Osteocyte (in vitro differentiated cells): ENCODE measurements at regions not wholly inside any gene's neighbourhood (a gene's known extent, or its start where the extent isn't known, plus 50 kb on each side); places are given as distances from the start of the nearest gene placed in this dataset.

ENCODE experiments used
- DNase-seq: peaks from one replicate; pipeline ENCODE4 v3.0.0; 2021; ENCODE audit warnings: mixed read lengths; ENCODE audit not compliant: unreplicated experiment; ENCODE audit errors: extremely low spot score
- H3K27ac Mint-ChIP-seq: one replicate; pipeline ENCODE4 v1.8.0; 2021; ENCODE audit warnings: mild to moderate bottlenecking, mixed read lengths; ENCODE audit not compliant: unreplicated experiment
- H3K27me3 Mint-ChIP-seq: one replicate; pipeline ENCODE4 v1.8.0; 2021; ENCODE audit warnings: mixed read lengths; ENCODE audit not compliant: unreplicated experiment
- H3K36me3 Mint-ChIP-seq: one replicate; pipeline ENCODE4 v1.8.0; 2021; ENCODE audit warnings: mixed read lengths; ENCODE audit not compliant: unreplicated experiment
- H3K4me1 Mint-ChIP-seq: one replicate; pipeline ENCODE4 v1.8.0; 2021; ENCODE audit warnings: mixed read lengths; ENCODE audit not compliant: unreplicated experiment
- H3K4me3 Mint-ChIP-seq: one replicate; pipeline ENCODE4 v1.8.0; 2021; ENCODE audit warnings: mild to moderate bottlenecking, moderate library complexity, mixed read lengths; ENCODE audit not compliant: unreplicated experiment
- H3K9me3 Mint-ChIP-seq: one replicate; pipeline ENCODE4 v1.8.0; 2021; ENCODE audit warnings: mixed read lengths; ENCODE audit not compliant: unreplicated experiment
- CTCF ChIP-seq: fragments of 200-600 bp; sonication (generic); IDR thresholded peaks from 2 replicates; pipeline ENCODE4 v1.5.0; 2021; ENCODE audit warnings: antibody characterized with exemption, mild to moderate bottlenecking, moderate library complexity

DNA sequence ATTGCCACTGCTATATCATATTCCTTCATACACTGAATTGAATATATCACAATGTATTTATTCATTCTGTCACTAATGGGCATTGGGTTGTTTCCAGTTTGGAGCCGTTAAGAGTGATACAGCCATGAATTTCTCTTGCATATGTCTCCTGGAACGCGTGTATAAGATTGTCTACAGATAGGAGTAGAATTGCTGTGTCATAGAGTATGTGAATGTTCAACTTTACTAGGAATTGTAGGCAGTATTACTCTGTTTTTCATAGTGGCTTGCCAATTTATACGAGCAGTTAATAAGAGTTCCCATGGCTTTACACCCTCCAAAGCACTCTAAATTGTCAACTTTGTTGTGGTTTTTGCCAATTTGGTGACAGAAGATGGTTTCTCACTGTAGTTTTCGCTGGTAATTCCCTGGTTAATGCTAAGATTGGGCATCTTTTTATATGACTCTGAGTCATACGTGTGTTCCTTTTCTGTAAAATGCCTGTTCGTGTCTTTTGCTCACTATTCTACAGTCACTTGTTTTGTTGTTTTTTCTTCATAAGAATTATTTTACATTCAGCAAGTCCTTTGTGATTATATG, 136.1 kb upstream of the LIPC start:
- Mint-ChIP-seq H3K9me3 (peaks cover 14% of the 10 kb centered on the region), H3K27ac (no peak overlapping the region), H3K4me1 (peaks cover 6% of the 10 kb centered on the region), H3K36me3 (peaks cover 4% of the 10 kb centered on the region), H3K27me3 (peaks cover 10% of the 10 kb centered on the region), H3K4me3 (no peak overlapping the region)
- no peak for TF ChIP-seq CTCF
- no peak for DNase-seq

GRCh38 chr15:58296276-58296675, 135.5 kb upstream of the LIPC start:
- peaks cover 10% of the 10 kb centered on the region for H3K27me3 Mint-ChIP-seq
- DNase-seq: no peak
- peaks cover 14% of the 10 kb centered on the region for H3K9me3 Mint-ChIP-seq
- no peak overlapping the region for H3K27ac Mint-ChIP-seq
- H3K36me3 Mint-ChIP-seq: peaks cover 4% of the 10 kb centered on the region
- no peak overlapping the region for H3K4me3 Mint-ChIP-seq
- peaks cover 6% of the 10 kb centered on the region for H3K4me1 Mint-ChIP-seq
- no peak for TF ChIP-seq CTCF

- no peak for DNase-seq
- Mint-ChIP-seq H3K27me3 (peaks cover 14% of the 10 kb centered on the region), H3K4me1 (peaks cover 5% of the 10 kb centered on the region), H3K27ac (no peak overlapping the region), H3K4me3 (no peak overlapping the region), H3K36me3 (peaks cover 4% of the 10 kb centered on the region), H3K9me3 (peaks cover 11% of the 10 kb centered on the region)
- TF ChIP-seq CTCF: no peak
Observed at GRCh38 chr15:58297639-58298038, 134.2 kb upstream of the LIPC start.

DNA sequence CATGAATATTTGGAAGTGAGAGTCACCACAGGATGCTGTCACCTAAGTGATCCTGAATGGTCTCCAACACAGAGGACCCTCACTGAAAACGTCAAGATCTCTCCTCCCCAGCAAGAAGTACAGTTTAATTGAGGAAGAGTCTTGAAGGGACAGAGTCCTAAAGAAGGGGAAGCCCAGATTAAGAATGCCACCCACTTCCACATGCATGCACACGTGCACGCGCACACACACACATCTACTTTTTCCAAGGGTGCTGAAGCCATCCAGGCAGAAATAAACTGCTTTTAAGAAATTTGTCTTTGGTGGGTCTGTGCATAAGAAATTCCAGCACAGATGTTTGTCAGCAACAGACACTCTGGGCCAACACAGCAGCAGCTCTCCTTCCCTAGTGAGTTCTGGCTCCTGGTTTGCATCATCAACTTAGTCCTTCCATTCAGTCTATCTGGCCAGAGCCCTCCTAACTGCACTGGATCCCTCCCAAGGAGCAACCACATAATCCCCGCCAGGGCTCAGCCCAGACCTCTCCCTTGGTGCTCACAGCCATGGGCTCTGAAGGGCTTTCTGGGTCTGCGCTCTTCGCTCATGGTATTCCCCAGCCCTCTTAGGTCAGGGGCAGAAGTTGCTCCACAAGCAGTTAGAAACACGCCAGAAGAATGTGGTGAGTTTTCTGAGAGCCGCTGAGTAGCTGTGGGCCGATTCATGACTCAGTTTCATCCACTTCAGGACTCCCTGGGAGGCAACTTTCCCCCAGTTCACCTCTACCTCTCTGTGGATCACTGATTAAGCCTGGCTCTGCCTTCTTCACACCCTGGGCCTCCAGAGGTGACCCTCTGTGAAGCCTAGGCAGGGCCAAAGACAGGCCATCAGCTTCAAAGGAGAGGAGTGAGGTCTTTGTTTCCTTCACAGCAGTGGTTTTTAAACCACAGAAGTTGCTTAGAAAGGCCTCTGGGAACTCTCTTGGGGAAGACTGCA, 132.6 kb upstream of the LIPC start:
- no peaks in the 10 kb centered on the region for H3K4me1 Mint-ChIP-seq
- peaks cover 4% of the 10 kb centered on the region for H3K36me3 Mint-ChIP-seq
- H3K27ac Mint-ChIP-seq: no peak overlapping the region
- peaks cover 19% of the 10 kb centered on the region for H3K27me3 Mint-ChIP-seq
- no peak for DNase-seq
- no peak for TF ChIP-seq CTCF
- H3K9me3 Mint-ChIP-seq: peaks cover 10% of the 10 kb centered on the region
- H3K4me3 Mint-ChIP-seq: no peak overlapping the region

- Mint-ChIP-seq H3K27me3 (peaks cover 15% of the 10 kb centered on the region), H3K36me3 (peaks cover 4% of the 10 kb centered on the region), H3K4me1 (peaks cover 6% of the 10 kb centered on the region), H3K9me3 (no peaks in the 10 kb centered on the region), H3K27ac (no peak overlapping the region), H3K4me3 (no peak overlapping the region)
- TF ChIP-seq CTCF: no peak
- no peak for DNase-seq
Observed at GRCh38 chr15:58302832-58303231, 129.0 kb upstream of the LIPC start.
